Activated CD4-positive, CD25-positive, alpha-beta regulatory T cell treated with anti-CD3 and anti-CD28 coated beads, Interleukin-2, amount 50 U/mL, for 16 hours (primary cell): ENCODE measurements at regions not wholly inside any gene's neighbourhood (a gene's known extent, or its start where the extent isn't known, plus 50 kb on each side); places are given as distances from the start of the nearest gene placed in this dataset.
"Not testable (repeated sequence)": the region's sequence is repeated elsewhere in the genome, so short reads cannot be mapped to it uniquely, and the experiment has no call there.

Experiments used
- DNase-seq: peaks from one replicate; pipeline ENCODE4 v3.0.0-alpha.2; 2020; ENCODE audit warnings: low read depth, low spot score

DNA sequence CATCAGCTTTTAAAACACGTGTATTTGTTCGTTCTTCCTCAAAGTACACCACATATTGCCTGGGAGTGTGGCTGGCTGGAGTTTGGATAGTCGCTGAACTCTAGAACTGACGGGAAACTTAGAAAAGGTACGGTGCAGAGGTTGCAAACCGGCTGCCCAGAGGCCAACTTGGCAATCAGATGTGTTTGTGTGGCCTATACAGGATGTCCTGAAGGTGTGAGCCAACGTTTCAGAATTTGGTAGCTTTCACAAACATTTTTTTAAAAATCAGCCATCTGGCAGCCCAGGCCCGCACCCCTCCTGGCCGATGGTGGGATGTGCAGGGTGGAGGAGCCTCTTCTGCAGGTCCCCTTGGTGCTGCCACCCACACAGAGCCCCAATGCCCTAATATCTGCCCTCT is 73.6 kb upstream of the SLC25A33 start:
- no peak for DNase-seq

DNA sequence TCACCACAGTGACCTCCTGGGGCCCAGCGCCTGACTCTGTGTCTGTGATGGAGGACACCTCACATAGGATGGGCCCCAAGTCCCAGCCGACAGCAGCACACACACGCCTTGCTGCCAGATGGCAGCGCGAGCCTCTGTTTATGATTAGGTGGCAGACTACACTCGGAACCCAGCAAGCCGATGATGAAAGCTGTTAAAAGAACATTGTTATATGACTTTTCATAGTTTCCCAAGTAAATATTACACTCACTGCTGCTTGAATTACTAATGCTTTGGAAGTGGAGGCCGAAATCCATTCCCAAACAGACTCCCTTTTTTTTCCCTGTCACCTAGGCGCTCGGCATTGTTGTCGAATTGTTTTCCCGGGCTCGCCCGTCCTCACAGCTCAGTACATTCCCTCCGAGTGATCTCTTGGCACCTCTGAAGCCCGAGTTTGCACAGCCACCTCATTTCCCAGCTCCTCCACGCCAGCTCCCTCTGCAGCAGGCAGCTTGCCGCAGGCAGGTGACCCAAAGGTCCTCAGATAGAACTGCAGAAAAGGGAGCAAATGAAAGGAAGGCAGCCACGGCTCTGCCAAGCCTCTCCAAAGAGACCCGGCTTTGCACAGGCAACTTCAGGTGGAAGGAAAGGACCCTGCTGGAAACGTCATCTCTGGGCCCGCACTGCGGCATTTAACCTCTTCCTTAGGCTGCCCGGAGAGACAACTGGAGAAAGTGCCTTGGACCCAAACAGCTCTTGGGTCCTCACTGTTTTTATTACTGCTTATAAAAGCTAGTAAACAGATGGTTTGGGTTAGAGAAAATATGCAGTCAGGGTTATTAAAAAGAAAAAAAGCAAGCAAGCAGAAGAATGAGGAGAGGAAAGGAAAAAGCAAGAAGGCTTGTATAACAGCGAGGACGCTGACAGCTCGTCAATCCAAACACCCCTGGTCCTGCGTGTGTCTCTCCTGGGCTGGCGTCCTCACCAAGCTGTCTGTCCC is 72.2 kb upstream of the SLC25A33 start:
- no peak for DNase-seq

DNA sequence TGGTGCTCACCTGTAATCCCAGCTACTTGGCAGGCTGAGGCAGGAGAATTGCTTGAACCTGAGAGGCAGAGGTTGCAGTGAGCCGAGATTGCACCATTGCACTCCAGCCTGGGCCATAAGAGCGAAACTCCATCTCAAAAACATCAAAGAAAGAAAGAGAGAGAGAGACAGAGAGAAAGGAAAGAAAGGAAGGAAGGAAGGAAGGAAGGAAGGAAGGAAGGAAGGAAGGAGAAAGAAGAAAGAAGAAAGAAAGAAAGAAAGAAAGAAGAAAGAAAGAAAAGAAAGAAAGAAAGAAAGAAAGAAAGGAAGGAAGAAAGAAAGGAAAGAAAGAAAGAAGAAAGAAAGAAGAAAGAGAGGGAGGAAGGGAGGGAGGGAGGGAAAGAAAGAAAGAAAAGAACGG is 69.4 kb upstream of the SLC25A33 start:
- DNase-seq, result not testable (repeated sequence)

DNA sequence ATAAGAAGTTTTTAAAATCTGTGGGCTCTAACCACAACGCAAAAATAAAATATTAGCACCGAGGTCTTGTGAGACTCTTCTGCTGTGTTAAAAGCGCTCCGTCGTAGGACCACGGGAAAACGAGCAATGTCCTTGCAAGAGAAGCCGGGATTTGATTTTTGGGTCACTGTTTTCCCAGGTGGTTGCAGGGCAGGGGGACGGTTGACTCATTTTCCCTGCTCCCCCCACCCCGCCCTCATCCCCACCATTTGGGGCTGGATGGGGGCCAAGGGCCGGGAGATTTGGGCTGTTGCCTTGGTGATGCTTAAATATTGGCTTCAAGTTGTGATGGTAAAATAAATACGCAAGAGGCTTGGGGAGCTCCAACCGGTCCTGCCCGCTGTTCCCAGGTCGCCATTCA is 67.6 kb upstream of the SLC25A33 start:
- DNase-seq, result no peak

DNA sequence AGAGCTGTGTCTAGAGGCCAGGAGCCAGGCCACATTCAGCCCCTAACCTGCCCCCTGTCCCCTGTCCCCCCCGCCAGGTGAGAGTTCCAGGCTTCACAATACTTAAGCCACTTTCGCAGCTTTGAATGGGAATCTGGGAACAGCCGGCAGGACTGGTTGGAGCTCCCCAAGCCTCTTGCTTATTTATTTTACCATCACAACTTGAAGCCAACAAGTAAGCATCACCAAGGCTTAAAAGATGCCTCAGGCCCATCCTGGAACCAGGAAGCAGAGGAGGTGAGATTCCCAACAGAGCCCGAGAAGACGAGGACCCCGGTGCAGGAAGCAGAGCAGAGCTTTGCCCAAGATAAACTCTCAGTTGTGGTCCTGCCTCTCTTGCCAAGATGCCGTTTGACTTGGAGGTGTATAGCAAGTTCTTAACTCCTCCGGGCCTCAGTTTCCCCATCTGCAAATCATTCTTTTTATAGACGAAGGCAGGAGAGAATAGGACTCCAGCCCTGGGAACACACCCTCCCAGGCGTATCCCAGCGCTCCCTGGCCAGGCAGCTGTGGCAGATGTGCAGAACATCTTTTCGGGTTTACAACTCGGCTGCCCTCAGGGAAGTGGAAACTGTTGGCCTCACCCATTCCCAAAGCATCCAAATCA is 66.8 kb upstream of the SLC25A33 start:
- no peak for DNase-seq

DNA sequence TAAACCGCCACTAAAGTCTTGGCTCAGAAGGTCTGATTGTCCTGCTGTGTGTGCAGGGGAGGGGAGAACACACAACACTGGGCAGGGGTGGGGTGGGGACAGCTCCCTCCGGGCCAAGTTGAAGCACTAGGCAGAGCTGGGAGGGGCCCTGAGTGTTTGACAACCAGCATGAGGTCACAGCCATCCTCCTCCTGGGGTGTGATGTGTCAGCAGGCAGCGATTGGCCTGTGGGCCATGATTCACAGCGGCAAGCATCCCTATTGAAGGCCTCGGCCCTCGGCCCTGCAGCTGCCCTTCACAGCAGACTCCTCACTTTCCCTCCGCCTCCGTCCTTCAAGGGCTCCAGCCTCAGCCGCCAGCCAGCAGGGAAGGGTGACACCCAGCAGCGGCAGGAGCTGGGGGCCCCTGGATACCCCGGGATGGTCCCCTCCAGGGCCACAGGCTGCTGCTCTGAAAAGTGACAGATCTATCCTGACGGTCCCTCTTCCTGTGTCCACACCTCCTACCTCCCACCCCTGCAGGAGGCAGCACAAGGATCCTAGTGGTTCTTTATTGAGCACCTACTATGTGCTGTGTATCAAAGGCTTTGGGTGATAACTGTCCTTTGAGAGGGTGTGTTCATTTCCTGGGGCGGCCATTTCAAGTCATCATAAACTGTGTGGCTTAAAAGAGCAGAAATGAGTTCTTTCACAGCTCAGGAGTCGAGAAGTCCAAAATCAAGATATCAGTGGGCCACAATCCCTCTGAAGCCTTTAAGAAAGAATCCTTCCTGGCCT is 66.0 kb upstream of the SLC25A33 start:
- DNase-seq, result no peak

DNA sequence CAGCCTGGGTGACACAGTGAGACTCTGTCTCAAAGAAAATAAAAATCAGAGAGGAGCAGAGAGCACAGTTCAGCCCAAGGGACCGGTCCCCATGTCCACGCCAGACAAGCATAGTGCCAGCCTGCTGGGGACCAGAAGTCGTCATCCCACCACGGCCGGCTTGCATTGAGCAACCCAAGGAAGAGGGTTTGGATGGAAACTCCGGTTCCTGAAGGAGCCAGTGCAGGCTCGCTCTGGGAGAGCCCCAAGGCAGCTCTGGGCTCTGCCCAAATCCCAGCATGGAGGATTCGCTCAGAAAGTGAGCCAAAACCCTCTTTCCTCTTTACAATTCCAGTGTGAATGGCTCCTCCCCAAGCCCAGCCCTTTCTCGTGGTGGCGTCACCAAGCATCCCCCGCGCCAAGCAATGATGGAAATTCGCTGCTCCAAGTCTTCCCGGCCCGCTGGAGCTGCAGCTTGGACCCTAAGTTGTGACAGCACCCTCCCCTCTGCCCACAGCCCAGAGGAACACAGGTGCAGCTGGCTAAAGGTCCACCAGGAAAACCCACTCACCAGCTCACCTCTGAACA is 64.1 kb upstream of the SLC25A33 start:
- no peak for DNase-seq

DNA sequence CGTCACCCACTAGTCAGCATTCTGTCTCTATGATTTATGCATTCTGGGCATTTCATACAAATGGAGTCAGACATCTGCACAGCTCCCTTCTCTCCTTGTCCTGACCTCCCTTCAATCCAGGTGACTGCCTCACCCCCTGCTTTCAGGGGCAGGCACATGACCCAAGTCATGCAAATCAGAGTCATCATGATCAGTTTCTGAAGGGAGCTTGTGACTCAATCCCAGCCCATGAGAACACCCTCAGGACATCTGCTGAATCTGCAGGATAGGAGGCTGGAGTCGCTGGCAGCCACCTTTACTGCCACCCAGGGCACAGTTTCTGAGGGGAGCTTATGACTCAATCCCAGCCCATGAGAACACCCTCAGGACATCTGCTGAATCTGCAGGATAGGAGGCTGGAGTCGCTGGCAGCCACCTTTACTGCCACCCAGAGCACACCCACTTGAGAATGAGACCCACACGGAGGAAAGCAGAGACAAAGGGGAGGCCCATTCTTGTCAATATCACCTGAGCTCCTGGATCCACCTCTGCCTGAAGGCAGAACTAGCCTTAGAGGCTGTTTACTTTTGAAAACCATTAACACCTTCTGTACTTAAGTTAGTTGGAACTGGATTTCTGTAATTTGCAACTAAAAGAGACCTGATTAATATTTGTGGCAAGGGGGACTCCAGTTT is 62.3 kb upstream of the SLC25A33 start:
- DNase-seq, result no peak

DNA sequence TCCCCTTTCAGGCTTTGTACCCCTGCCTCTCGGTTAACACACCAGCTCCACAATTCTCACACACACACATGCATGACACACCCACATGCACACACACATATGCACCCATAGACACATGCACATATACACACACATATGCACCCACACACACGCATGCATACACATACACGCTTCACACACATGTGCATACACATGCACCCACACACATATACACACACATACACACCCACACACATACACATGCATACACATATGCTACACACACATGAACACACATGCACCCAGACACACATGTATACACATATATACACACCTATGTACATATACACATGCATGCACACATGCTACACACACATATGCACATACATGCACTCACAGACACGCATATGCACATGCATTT is 61.7 kb upstream of the SLC25A33 start:
- DNase-seq, result no peak

DNA sequence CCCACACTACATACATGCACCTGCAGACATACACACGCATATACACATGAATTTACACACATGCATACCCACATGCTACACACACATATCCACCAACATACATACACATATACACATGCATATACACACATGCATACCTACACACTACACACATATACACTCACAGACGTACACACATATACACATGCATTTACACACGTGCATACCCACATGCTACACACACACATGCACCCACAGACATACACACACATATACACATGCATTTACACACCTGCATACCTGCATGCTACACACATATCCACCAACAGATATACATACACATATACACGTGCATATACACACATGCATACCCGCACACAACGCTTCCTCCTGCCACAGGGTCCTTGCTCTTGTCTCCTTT is 61.2 kb upstream of the SLC25A33 start:
- DNase-seq, result no peak

DNA sequence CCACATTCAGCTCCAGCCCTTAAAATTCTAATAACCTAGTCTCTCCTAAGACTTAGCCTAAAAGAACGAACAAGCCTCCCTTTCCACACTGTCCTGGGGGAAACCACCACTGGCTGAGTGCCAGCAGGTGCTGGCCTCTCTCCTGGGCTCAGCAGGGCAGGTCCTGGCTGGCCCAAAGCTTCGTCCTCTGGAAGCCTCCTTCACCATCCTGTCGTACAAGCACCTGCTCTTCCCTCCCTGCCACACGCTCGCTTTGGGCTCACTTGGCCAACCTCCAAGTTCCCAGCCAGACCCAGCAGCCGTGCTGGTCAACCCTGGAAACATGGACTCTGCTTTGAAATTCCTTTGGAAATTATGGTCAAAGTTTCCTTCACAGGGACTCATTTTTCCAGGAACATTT is 58.2 kb upstream of the SLC25A33 start:
- DNase-seq, result no peak

DNA sequence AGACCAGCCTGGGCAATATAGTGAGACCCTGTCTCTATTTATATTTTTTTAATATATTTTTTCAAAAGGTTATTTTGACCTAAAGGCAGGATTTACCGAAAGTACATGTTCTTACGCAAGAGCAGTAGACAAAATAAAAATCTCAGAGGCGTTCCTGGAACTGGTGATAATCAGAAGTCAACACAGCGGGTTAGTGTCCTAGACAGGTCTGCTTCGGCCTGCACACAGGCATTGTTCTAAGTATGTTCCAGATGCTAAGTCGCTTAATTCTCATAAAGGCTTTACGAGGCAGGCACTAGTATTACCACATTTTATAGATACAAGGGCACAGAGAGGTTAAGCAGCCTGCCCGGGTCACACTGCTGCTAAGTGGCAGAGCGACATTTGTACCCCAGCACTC is 56.9 kb upstream of the SLC25A33 start:
- no peak for DNase-seq

DNA sequence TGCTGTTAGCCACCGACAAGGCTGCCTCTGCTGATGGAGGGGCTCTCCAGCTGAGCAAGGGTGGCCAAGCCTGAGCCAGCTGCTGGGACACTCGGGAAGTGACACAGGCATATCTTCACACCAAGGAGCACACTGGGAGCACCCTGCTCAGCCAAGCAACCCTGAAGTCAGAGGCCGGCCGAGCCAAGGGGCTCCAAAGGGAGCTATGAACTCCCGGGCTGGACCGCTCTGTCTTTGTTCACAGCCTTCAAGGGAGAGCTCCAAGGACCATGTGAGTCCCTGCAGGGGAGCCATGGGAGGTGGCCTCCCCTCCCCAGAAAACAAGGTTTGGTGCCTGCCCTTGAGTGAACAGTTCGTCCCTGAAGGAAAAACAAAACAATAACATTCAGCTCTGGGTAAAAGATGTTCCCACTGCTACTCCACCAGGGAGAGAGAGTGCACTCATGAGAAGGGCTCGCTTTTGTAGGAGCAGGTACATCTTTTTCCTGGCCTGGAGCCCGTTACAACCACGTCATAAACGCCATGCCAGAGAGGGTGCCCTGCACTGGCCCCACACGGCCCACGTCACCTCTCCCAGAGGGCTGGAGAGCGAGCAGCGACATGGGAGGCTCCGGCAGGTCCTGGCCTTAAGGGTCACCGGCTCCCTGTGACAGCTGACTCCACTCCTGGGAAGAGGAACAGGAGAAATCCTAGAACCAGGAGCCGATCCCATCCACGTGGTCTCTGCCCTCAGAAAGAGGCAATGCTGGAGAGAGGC is 56.3 kb upstream of the SLC25A33 start:
- DNase-seq, result no peak

DNA sequence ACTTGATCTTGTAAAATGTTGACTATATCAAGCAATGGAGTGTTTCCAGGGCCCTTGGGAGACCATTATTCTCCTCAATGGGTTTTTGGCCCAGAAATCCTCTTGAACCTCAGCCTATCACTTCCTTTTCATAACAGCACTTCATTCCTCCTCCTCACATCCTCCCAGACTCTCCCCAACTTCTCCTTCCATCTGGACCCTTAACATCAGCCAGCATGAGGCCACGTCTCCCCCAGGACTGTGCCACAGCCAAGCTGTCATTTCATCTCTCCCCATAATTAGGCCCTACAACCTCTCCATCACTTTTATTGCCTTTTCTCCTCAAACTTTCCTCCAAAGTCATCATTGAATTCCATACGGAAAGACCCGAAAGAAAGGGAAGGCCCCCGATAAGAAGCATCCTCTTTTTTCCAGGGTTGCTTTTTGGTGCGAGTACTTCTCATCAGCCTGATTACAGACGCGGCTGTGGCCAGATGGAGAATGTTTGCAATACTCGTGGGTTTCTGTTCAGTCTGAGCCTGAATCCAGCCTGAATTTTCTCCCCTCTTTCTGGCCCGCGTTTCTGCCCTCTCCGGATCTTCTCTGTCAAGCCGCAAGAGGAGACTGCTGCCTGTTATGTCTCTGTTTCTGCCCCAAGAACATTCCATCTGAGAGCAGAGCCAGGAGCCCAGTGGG is 52.7 kb upstream of the SLC25A33 start:
- no peak for DNase-seq
